Heart right ventricle (tissue), 16 donors: ENCODE measurements at regions not wholly inside any gene's neighbourhood (a gene's known extent, or its start where the extent isn't known, plus 50 kb on each side); places are given as distances from the start of the nearest gene placed in this dataset.
A peak's percentile ranks its signal among the peaks of the same experiment; 100 is the strongest.

Source experiments
- ATAC-seq, 8 donors: fragments of 200-7000 bp; cut with Tn5 transposase; one replicate each; pipeline ENCODE4 v1.9.1; 2020; ENCODE audit warnings: mild to moderate bottlenecking in 8 of 8, moderate library complexity in 8 of 8, moderate number of reproducible peaks in 1 of 8
- DNase-seq, 2 donors: peaks; one replicate each; pipeline ENCODE4 v3.0.0-alpha.2; 2020
- H3K27ac ChIP-seq, 10 donors: fragments of 200-600 bp; sonication (generic) in 2 of 10; one replicate each; pipeline versions ENCODE4 v1.5.0 to v1.8.0; 2020 to 2022; ENCODE audit warnings: mild to moderate bottlenecking in 3 of 10
- H3K27me3 ChIP-seq, 7 donors: fragments of 200-600 bp; one replicate each; pipeline ENCODE4 v1.8.0; 2021 to 2022; ENCODE audit warnings: mild to moderate bottlenecking in 2 of 7
- H3K36me3 ChIP-seq, 9 donors: fragments of 200-600 bp; sonication (generic) in 1 of 9; one replicate each; pipeline versions ENCODE4 v1.5.0 to v1.8.0; 2020 to 2022; ENCODE audit warnings: mild to moderate bottlenecking in 2 of 9
- H3K4me1 ChIP-seq, 9 donors: fragments of 200-600 bp; sonication (generic) in 1 of 9; one replicate each; pipeline versions ENCODE4 v1.5.0 to v1.8.0; 2020 to 2022; ENCODE audit warnings: mild to moderate bottlenecking in 4 of 9
- H3K4me3 ChIP-seq, 10 donors: fragments of 200-600 bp; sonication (generic) in 2 of 10; one replicate each; pipeline versions ENCODE4 v1.5.0 to v1.8.0; 2020 to 2022; ENCODE audit warnings: mild to moderate bottlenecking in 7 of 10, moderate library complexity in 2 of 10
- H3K9me3 ChIP-seq, 11 donors: fragments of 200-600 bp in 10 of 11; sonication (generic) in 2 of 11; one replicate each; pipeline versions ENCODE4 v1.5.0 to v1.8.0; 2013 to 2022; ENCODE audit warnings: mild to moderate bottlenecking in 2 of 11, control low read depth in 1 of 11, moderate library complexity in 1 of 11
- WGBS, 2 donors: extraction: QIAGEN DNeasy Blood & Tissue Kit; methylation state at CpG; one replicate each; pipeline ENCODE4 v1.1.7; 2013; ENCODE audit warnings: inconsistent platforms in 1 of 2; 5-methylcytosine and 5-hydroxymethylcytosine counted together
- intact Hi-C, 10 donors: fragments of 100-400 bp; cut with DNase I; formaldehyde crosslinking; loops; one replicate each; pipeline versions ENCODE4 v1.11.1 to v1.14.2; 2022
- TF ChIP-seq, protein P1 (sequence below), 9 donors: fragments of 200-600 bp; sonication (generic) in 2 of 9; IDR thresholded peaks; one replicate each; pipeline versions ENCODE4 v1.5.0 to v1.8.0; 2021 to 2022; ENCODE audit warnings: antibody characterized with exemption in 9 of 9, mild to moderate bottlenecking in 5 of 9, moderate library complexity in 1 of 9
- donor health status: Arrhythmogenic right ventricular cardiomyopathy.
- donor health status: ischemic (EF 13 %, LVEDD 7.1; RV severe dilation, severe dysfunction).
- donor health status: healthy with polysubstance abuse.
- donor health status: DM: no; HTN: yes; CAD: no.
- donor health status: DM: no; HTN: no; CAD: no.
- donor health status: ischemic (EF 25% LVEDD 6.9; RV normal size, moderate dysfunction).
- donor health status: ischemic (EF 25% LVEDD 5.7; RV mildly dilated, moderate dysfunction).
- donor health status: healthy.
- donor health status: DM: yes; HTN: yes; CAD: no.
- donor health status: Ischemic cardiomyopathy.
- donor health status: ischemic (EF 35%, LVEDD 5.7; RV mildly dilated, moderate dysfunction).
- donor health status: nonischemic (EF 11% LVEDD 7.7; RV severe dilation, severe dysfunction).
- donor health status: DM: yes; HTN: yes; CAD: no.
- donor health status: PGD.
- donor health status: ischemic (EF 29% LVEDD 5.4; RV normal size, mild dysfunction).
- donor health status: nonischemic (EF 23%, LVEDD 6.1; RV moderate dilation, normal function).

DNA sequence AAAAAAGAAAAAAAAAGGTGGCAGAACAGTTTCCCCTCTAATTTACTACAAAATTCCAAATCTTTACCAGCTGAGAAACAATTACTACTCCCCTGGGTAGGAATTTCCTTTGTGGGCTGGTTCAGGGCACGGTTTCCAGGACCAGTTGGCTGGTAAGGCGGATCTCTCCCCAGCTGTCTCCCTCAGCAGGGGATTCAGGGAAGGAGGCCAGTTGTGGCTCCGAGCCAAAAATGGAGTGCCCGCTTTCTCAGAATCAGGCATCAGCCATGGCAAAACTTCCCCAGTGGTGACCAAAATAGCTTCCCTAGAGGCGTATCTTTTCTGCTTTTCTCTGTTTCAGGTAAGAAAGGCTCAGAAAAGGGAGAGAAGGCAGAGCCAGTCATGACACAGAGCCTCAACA, 91.2 kb downstream of the ZNF22 start:
- DNase-seq (peak; percentile 11 to 15), ATAC-seq (no peak)
- 41 to 61% methylated on average over 5 of the region's 5 CpGs for WGBS, 2 donors
- Histone ChIP-seq H3K36me3 (no peaks in the 10 kb centered on the region), H3K4me3 (no peak overlapping the region), H3K4me1 (no peaks in the 10 kb centered on the region), H3K9me3 (peaks cover 0 to 4% (median 0%) of the 10 kb centered on the region in 11 donors), H3K27ac (no peak overlapping the region), H3K27me3 (peaks cover 0 to 12% (median 0%) of the 10 kb centered on the region in 7 donors)
- intact Hi-C loops = no loop called here
- TF ChIP-seq, protein P1, sequence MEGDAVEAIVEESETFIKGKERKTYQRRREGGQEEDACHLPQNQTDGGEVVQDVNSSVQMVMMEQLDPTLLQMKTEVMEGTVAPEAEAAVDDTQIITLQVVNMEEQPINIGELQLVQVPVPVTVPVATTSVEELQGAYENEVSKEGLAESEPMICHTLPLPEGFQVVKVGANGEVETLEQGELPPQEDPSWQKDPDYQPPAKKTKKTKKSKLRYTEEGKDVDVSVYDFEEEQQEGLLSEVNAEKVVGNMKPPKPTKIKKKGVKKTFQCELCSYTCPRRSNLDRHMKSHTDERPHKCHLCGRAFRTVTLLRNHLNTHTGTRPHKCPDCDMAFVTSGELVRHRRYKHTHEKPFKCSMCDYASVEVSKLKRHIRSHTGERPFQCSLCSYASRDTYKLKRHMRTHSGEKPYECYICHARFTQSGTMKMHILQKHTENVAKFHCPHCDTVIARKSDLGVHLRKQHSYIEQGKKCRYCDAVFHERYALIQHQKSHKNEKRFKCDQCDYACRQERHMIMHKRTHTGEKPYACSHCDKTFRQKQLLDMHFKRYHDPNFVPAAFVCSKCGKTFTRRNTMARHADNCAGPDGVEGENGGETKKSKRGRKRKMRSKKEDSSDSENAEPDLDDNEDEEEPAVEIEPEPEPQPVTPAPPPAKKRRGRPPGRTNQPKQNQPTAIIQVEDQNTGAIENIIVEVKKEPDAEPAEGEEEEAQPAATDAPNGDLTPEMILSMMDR (IDR thresholded peaks at IDR 0.05) = no peak

- no peak overlapping the region for H3K27ac ChIP-seq
- DNase-seq (no peak), ATAC-seq (no peak)
- 83 to 86% methylated on average over 6 of the region's 6 CpGs for WGBS, 2 donors
- TF ChIP-seq, protein P1 (IDR thresholded peaks at IDR 0.05) = no peak
- H3K4me3 ChIP-seq = no peak overlapping the region
- intact Hi-C loops = no loop called here
- no peaks in the 10 kb centered on the region for H3K4me1 ChIP-seq
- peaks cover 0 to 20% (median 0%) of the 10 kb centered on the region in 7 donors for H3K27me3 ChIP-seq
- no peaks in the 10 kb centered on the region for H3K36me3 ChIP-seq
- H3K9me3 ChIP-seq = no peaks in the 10 kb centered on the region
Observed at GRCh38 chr10:45093945-45094344, 93.2 kb downstream of the ZNF22 start.

DNA sequence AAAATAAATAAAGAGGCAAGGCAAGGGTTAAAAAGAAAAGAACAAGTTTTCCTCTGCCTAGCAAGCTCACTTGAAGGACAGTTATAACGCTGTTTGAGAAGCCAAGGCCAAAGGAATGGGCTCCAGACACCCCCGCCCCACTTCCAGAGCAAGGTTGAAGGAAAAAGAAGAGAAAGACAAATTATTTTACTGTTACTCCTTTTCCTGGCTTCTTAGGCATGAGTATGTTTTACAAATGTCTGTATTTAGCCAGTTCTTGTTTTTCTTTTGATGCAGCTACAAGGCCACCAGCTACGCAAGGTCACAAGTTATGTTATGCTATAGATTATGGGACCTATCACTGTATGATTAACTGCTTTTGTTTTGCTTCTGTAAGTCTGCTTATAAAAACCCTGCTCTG, 94.6 kb downstream of the ZNF22 start:
- Histone ChIP-seq H3K27me3 (peaks cover 0 to 21% (median 0%) of the 10 kb centered on the region in 7 donors), H3K4me1 (no peaks in the 10 kb centered on the region), H3K27ac (no peak overlapping the region), H3K4me3 (no peak overlapping the region), H3K36me3 (no peaks in the 10 kb centered on the region), H3K9me3 (no peaks in the 10 kb centered on the region)
- intact Hi-C loops = no loop called here
- no peak for DNase-seq
- TF ChIP-seq, protein P1 (IDR thresholded peaks at IDR 0.05) = no peak
- ATAC-seq = no peak
- whole genome bisulfite sequencing, 2 donors = 75 to 77% methylated on average over 3 of the region's 3 CpGs

DNA sequence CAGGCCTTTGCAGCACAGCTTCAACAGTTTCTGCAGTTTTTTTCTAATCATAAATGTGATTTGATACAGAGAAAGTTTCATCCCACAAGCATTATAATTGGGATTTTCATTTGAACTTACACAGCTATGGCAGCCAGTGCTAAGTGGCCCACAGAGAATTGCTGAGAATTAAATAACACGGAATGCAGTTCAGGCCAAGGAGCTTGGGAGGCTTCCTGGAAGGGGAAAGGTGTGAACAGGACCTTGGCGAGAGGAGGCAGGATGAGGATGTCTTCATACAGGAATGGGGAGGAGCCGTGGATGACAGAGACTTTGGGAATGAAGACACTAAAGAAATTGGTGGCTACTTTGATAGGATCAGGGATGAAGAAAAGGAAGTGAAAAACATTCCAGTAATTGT, 95.3 kb downstream of the ZNF22 start:
- no peak for ATAC-seq
- no peaks in the 10 kb centered on the region for H3K4me1 ChIP-seq
- peaks cover 0 to 25% (median 3%) of the 10 kb centered on the region in 7 donors for H3K27me3 ChIP-seq
- H3K4me3 ChIP-seq = no peak overlapping the region
- H3K9me3 ChIP-seq = no peaks in the 10 kb centered on the region
- TF ChIP-seq, protein P1 (IDR thresholded peaks at IDR 0.05) = no peak
- WGBS, 2 donors = 41 to 52% methylated on average over 3 of the region's 3 CpGs
- H3K36me3 ChIP-seq = no peaks in the 10 kb centered on the region
- H3K27ac ChIP-seq = no peak overlapping the region
- intact Hi-C loops = no loop called here
- no peak for DNase-seq
